Type B pancreatic cell (in vitro differentiated cells): ENCODE measurements at regions not wholly inside any gene's neighbourhood (a gene's known extent, or its start where the extent isn't known, plus 50 kb on each side); places are given as distances from the start of the nearest gene placed in this dataset.

Experiments used
- DNase-seq: peaks from one replicate; pipeline ENCODE4 v3.0.0; 2021; ENCODE audit warnings: mixed read lengths; ENCODE audit not compliant: unreplicated experiment; ENCODE audit errors: extremely low spot score
- H3K27ac Mint-ChIP-seq: 2 replicates; pipeline ENCODE4 v1.8.0; 2021; ENCODE audit warnings: mild to moderate bottlenecking, mixed read lengths
- H3K27me3 Mint-ChIP-seq: 2 replicates; pipeline ENCODE4 v1.8.0; 2021; ENCODE audit warnings: mixed read lengths
- H3K36me3 Mint-ChIP-seq: 2 replicates; pipeline ENCODE4 v1.8.0; 2021; ENCODE audit warnings: mixed read lengths
- H3K4me1 Mint-ChIP-seq: one replicate; pipeline ENCODE4 v1.8.0; 2021; ENCODE audit warnings: mixed read lengths; ENCODE audit not compliant: unreplicated experiment
- H3K4me3 Mint-ChIP-seq: 2 replicates; pipeline ENCODE4 v1.8.0; 2021; ENCODE audit warnings: mild to moderate bottlenecking, mixed read lengths
- H3K9me3 Mint-ChIP-seq: 2 replicates; pipeline ENCODE4 v1.8.0; 2021; ENCODE audit warnings: mixed read lengths
- TF ChIP-seq, protein P1 (sequence below): fragments of 200-600 bp; sonication (generic); conservative IDR thresholded peaks from 2 replicates; pipeline ENCODE4 v1.5.0; 2021; ENCODE audit warnings: antibody characterized with exemption, mild to moderate bottlenecking

DNA sequence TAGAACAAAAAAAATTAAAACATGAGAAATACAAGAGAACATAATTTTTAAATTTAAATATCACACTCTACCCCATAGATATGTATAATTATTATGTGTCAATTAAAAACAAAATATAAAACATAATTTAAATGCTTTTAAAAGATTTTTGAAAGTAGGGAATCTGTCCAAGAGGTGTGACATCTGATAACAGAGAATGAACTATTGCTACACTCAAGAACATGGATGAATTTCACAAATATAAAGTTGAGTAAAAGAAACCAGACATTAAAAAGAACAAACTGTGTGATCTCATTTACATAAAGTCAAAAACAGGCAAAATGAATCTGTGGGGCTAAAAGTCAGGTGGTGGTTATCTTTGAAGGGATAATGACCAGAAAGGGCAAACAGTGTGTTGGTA lies 106.5 kb upstream of the COL21A1 start:
- DNase-seq = no peak
- TF ChIP-seq, protein P1, sequence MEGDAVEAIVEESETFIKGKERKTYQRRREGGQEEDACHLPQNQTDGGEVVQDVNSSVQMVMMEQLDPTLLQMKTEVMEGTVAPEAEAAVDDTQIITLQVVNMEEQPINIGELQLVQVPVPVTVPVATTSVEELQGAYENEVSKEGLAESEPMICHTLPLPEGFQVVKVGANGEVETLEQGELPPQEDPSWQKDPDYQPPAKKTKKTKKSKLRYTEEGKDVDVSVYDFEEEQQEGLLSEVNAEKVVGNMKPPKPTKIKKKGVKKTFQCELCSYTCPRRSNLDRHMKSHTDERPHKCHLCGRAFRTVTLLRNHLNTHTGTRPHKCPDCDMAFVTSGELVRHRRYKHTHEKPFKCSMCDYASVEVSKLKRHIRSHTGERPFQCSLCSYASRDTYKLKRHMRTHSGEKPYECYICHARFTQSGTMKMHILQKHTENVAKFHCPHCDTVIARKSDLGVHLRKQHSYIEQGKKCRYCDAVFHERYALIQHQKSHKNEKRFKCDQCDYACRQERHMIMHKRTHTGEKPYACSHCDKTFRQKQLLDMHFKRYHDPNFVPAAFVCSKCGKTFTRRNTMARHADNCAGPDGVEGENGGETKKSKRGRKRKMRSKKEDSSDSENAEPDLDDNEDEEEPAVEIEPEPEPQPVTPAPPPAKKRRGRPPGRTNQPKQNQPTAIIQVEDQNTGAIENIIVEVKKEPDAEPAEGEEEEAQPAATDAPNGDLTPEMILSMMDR = no peak
- Mint-ChIP-seq H3K4me1 (peaks cover 10% of the 10 kb centered on the region), H3K9me3 (peaks cover 13% of the 10 kb centered on the region), H3K27me3 (no peaks in the 10 kb centered on the region), H3K4me3 (no peak overlapping the region), H3K36me3 (no peaks in the 10 kb centered on the region), H3K27ac (no peak overlapping the region)

DNA sequence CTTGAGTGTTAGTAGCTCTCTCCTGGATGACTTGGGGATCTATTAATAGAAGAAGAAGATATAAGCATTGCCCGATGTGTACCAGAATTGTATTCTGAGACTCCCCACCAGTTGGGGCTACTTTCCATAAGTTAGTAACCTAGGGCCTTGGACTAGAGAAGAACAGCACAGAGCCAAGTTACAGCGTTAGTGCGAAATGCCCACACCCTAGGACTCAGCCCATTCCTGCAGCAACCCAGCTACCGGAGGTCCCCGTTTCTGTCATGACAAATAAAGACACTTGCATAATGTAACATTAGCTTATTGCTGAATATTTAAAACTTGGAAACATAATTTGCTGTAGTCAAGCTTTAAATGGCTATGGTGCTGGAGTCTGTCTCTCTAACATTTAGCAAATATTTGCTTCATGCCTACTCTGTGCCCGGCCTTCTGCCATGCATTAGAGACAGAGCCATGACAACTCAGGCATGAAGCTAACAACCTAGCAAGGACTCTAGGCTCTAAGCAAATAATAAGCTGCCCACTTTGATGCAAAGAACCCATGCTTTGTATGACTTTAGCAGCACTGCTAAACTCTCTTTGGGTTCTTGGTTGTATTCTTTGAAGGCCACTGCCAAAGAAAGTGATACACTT lies 103.4 kb upstream of the COL21A1 start:
- DNase-seq = no peak
- Mint-ChIP-seq H3K4me1 (peaks cover 11% of the 10 kb centered on the region), H3K27me3 (no peaks in the 10 kb centered on the region), H3K9me3 (peaks cover 13% of the 10 kb centered on the region), H3K27ac (no peak overlapping the region), H3K4me3 (no peak overlapping the region), H3K36me3 (no peaks in the 10 kb centered on the region)
- TF ChIP-seq, protein P1 = no peak

DNA sequence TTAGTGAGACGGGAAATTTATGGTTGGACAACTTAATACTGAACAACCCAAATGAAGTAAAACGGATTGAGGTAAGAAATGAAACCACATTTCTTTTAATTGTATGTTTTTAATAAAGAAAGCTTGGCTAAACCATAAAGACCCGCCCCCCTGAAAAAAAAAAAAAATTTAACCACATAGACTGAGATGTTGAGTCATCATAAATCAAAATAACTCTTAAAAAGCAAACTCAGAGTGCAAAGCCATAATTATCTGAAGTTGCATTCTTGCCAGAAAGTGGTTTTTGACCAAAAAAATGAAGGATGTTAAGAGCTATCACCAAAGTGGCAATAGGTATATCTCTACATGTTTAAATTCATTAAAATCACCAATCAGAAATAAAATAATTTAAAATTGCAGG lies 101.8 kb upstream of the COL21A1 start:
- Mint-ChIP-seq H3K4me1 (peaks cover 11% of the 10 kb centered on the region), H3K27ac (no peak overlapping the region), H3K4me3 (no peak overlapping the region), H3K27me3 (no peaks in the 10 kb centered on the region), H3K36me3 (no peaks in the 10 kb centered on the region), H3K9me3 (peaks cover 13% of the 10 kb centered on the region)
- DNase-seq = no peak
- TF ChIP-seq, protein P1 = no peak

DNA sequence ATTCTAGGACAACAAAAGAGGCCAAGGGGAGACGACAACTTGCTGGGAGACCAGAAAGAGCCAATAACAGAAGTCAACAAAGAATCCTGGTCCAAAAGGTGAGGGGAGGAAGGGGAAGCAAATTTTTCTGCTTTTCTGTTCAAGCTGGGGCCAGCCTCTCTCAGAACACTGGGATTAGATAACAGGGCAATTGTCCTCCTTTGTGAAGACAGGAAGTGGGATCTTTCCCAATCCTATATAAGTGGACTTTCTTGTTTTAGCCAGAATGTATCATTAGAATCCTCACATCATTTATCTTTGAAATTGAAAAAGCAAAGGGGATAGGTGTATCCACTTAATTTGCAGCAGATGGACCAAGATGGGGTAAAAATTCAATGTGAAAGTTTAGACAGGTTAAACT lies 101.2 kb upstream of the COL21A1 start:
- Mint-ChIP-seq H3K4me1 (peaks cover 11% of the 10 kb centered on the region), H3K9me3 (peaks cover 7% of the 10 kb centered on the region), H3K4me3 (no peak overlapping the region), H3K27ac (no peak overlapping the region), H3K27me3 (no peaks in the 10 kb centered on the region), H3K36me3 (no peaks in the 10 kb centered on the region)
- TF ChIP-seq, protein P1 = no peak
- no peak for DNase-seq

DNA sequence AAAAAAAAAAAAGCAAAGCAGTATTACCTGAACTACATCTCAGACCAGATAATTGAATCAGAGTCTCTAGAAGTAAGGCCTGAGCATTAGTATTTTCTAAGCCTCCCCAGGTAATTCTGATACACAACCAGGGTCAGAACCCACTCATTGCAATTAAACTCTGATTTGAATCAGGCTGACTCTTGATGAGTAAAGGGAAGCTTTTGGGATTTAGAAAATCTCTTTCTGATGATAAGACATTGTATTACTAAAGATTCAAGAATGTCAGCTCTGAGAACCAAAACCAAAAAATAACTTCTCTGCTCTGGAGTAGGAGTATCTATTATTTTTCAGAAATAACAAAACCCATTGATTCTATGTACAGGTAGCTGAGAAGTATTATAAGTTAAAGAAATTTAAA lies 100.1 kb upstream of the COL21A1 start:
- no peak overlapping the region for H3K27ac Mint-ChIP-seq

More for the DNA sequence above, 100.1 kb upstream of the COL21A1 start:
- H3K27me3 Mint-ChIP-seq = no peaks in the 10 kb centered on the region
- DNase-seq = no peak
- no peak overlapping the region for H3K4me3 Mint-ChIP-seq
- no peaks in the 10 kb centered on the region for H3K9me3 Mint-ChIP-seq
- H3K4me1 Mint-ChIP-seq = peaks cover 15% of the 10 kb centered on the region
- H3K36me3 Mint-ChIP-seq = no peaks in the 10 kb centered on the region
- TF ChIP-seq, protein P1 = no peak
